ENCODE measurements at regions not wholly inside any gene's neighbourhood (a gene's known extent, or its start where the extent isn't known, plus 50 kb on each side); places are given as distances from the start of the nearest gene placed in this dataset.

GRCh38 chr12:58767496-58767895, 152.8 kb downstream of the LRIG3 start:
- Histone ChIP-seq H3K36me3 (replicated peaks) (no peaks in the 10 kb centered on the region), H3K27ac (no peak overlapping the region), H3K27me3 (replicated peaks) (no peaks in the 10 kb centered on the region), H3K4me3 (ENCODE audit: low read depth, low read length) (no peak overlapping the region)
- in situ Hi-C loops (cut with HindIII; ENCODE audit: low pct_ligation_motif_present, low sequenced_read_pairs) = no loop called here
- TF ChIP-seq CTCF (IDR thresholded peaks at IDR 0.05; ENCODE audit: low read depth, low read length, missing control alignments) = no peak
- DNase-seq = no peak

GRCh38 chr12:58773986-58774385, 146.3 kb downstream of the LRIG3 start:
- H3K36me3 ChIP-seq (replicated peaks) = no peaks in the 10 kb centered on the region
- no peak for TF ChIP-seq CTCF (IDR thresholded peaks at IDR 0.05; ENCODE audit: low read depth, low read length, missing control alignments)
- in situ Hi-C loops (cut with HindIII; ENCODE audit: low pct_ligation_motif_present, low sequenced_read_pairs) = no loop called here

GRCh38 chr12:58774731-58775130, 145.6 kb downstream of the LRIG3 start:
- no peak for DNase-seq
- TF ChIP-seq CTCF (IDR thresholded peaks at IDR 0.05; ENCODE audit: low read depth, low read length, missing control alignments) = no peak
- H3K36me3 ChIP-seq (replicated peaks) = no peaks in the 10 kb centered on the region
- H3K27ac ChIP-seq = no peak overlapping the region
- in situ Hi-C loops (cut with HindIII; ENCODE audit: low pct_ligation_motif_present, low sequenced_read_pairs) = no loop called here
- H3K4me3 ChIP-seq (ENCODE audit: low read depth, low read length) = no peak overlapping the region
- no peaks in the 10 kb centered on the region for H3K27me3 ChIP-seq (replicated peaks)

More at GRCh38 chr12:58773986-58774385, 146.3 kb downstream of the LRIG3 start:
- Histone ChIP-seq H3K27me3 (replicated peaks) (no peaks in the 10 kb centered on the region), H3K27ac (no peak overlapping the region), H3K4me3 (ENCODE audit: low read depth, low read length) (no peak overlapping the region)
- DNase-seq = no peak

- Histone ChIP-seq H3K4me3 (ENCODE audit: low read depth, low read length) (no peak overlapping the region), H3K27me3 (replicated peaks) (no peaks in the 10 kb centered on the region), H3K27ac (no peak overlapping the region), H3K36me3 (replicated peaks) (no peaks in the 10 kb centered on the region)
- no peak for DNase-seq
- in situ Hi-C loops (cut with HindIII; ENCODE audit: low pct_ligation_motif_present, low sequenced_read_pairs) = no loop called here
- no peak for TF ChIP-seq CTCF (IDR thresholded peaks at IDR 0.05; ENCODE audit: low read depth, low read length, missing control alignments)
Observed at GRCh38 chr12:58775396-58775795, 144.9 kb downstream of the LRIG3 start.

- H3K36me3 ChIP-seq (replicated peaks) = no peaks in the 10 kb centered on the region
- H3K27ac ChIP-seq = no peak overlapping the region
- no peak overlapping the region for H3K4me3 ChIP-seq (ENCODE audit: low read depth, low read length)
- H3K27me3 ChIP-seq (replicated peaks) = no peaks in the 10 kb centered on the region
- no peak for TF ChIP-seq CTCF (IDR thresholded peaks at IDR 0.05; ENCODE audit: low read depth, low read length, missing control alignments)
- in situ Hi-C loops (cut with HindIII; ENCODE audit: low pct_ligation_motif_present, low sequenced_read_pairs) = no loop called here
- DNase-seq = no peak
Observed at GRCh38 chr12:58776144-58776543, 144.2 kb downstream of the LRIG3 start.

GRCh38 chr12:58777815-58778214, 142.5 kb downstream of the LRIG3 start:
- Histone ChIP-seq H3K36me3 (replicated peaks) (no peaks in the 10 kb centered on the region), H3K27ac (no peak overlapping the region), H3K27me3 (replicated peaks) (no peaks in the 10 kb centered on the region), H3K4me3 (ENCODE audit: low read depth, low read length) (no peak overlapping the region)
- in situ Hi-C loops (cut with HindIII; ENCODE audit: low pct_ligation_motif_present, low sequenced_read_pairs) = no loop called here
- no peak for DNase-seq
- TF ChIP-seq CTCF (IDR thresholded peaks at IDR 0.05; ENCODE audit: low read depth, low read length, missing control alignments) = no peak
